ENCODE measurements at regions not wholly inside any gene's neighbourhood (a gene's known extent, or its start where the extent isn't known, plus 50 kb on each side); places are given as distances from the start of the nearest gene placed in this dataset.
A peak's percentile ranks its signal among the peaks of the same experiment; 100 is the strongest.
"Not testable (repeated sequence)": the region's sequence is repeated elsewhere in the genome, so short reads cannot be mapped to it uniquely, and the experiment has no call there.

- no peak for DNase-seq
Measured at GRCh38 chr2:83959266-83959665, 499.8 kb downstream of the SUCLG1 start.

- no peak for DNase-seq
Measured at GRCh38 chr2:83956991-83957390, 502.1 kb downstream of the SUCLG1 start.

GRCh38 chr2:83953697-83954096 is 505.4 kb downstream of the SUCLG1 start:
- DNase-seq: no peak

- DNase-seq: no peak
Measured at GRCh38 chr2:83951378-83951947, 507.6 kb downstream of the SUCLG1 start.

GRCh38 chr2:83949361-83949760 is 509.7 kb downstream of the SUCLG1 start:
- no peak for DNase-seq

- DNase-seq: no peak
Measured at GRCh38 chr2:83944191-83944590, 514.9 kb downstream of the SUCLG1 start.

- no peak for DNase-seq
Measured at GRCh38 chr2:83943265-83943664, 515.8 kb downstream of the SUCLG1 start.

- no peak for DNase-seq
Measured at GRCh38 chr2:83941886-83942285, 517.2 kb downstream of the SUCLG1 start.

GRCh38 chr2:83933749-83934148 is 525.3 kb downstream of the SUCLG1 start:
- DNase-seq: peak in 1 of 3 donors; percentile 0

GRCh38 chr2:83923531-83923930 is 535.5 kb downstream of the SUCLG1 start:
- no peak for DNase-seq

- no peak for DNase-seq
Measured at GRCh38 chr2:83916559-83916958, 542.5 kb downstream of the SUCLG1 start.

- no peak for DNase-seq
Measured at GRCh38 chr2:83915381-83915780, 543.7 kb downstream of the SUCLG1 start.

GRCh38 chr2:83908750-83909149 is 550.3 kb downstream of the SUCLG1 start:
- no peak for DNase-seq

GRCh38 chr2:83901317-83901716 is 557.8 kb downstream of the SUCLG1 start:
- DNase-seq: no peak

GRCh38 chr2:83900862-83901261 is 558.2 kb downstream of the SUCLG1 start:
- DNase-seq: no peak

GRCh38 chr2:83899271-83899670 is 559.8 kb downstream of the SUCLG1 start:
- DNase-seq: no peak

- no peak for DNase-seq
Measured at GRCh38 chr2:83894976-83895375, 564.1 kb downstream of the SUCLG1 start.

GRCh38 chr2:83887757-83888156 is 571.3 kb downstream of the SUCLG1 start:
- DNase-seq: no peak

GRCh38 chr2:83879127-83879526 is 580.0 kb downstream of the SUCLG1 start:
- DNase-seq: no peak

GRCh38 chr2:83877261-83877660 is 581.8 kb downstream of the SUCLG1 start:
- not testable (repeated sequence) for DNase-seq

- DNase-seq: no peak
Measured at GRCh38 chr2:83874712-83875430, 584.2 kb downstream of the SUCLG1 start.

- DNase-seq: no peak
Measured at GRCh38 chr2:83874066-83874465, 585.0 kb downstream of the SUCLG1 start.

- no peak for DNase-seq
Measured at GRCh38 chr2:83873110-83873509, 586.0 kb downstream of the SUCLG1 start.

GRCh38 chr2:83866211-83866610 is 592.9 kb downstream of the SUCLG1 start:
- no peak for DNase-seq

GRCh38 chr2:83862600-83862999 is 596.5 kb downstream of the SUCLG1 start:
- no peak for DNase-seq
